ENCODE measurements at regions not wholly inside any gene's neighbourhood (a gene's known extent, or its start where the extent isn't known, plus 50 kb on each side); places are given as distances from the start of the nearest gene placed in this dataset.
"Not testable (repeated sequence)": the region's sequence is repeated elsewhere in the genome, so short reads cannot be mapped to it uniquely, and the experiment has no call there.

DNA sequence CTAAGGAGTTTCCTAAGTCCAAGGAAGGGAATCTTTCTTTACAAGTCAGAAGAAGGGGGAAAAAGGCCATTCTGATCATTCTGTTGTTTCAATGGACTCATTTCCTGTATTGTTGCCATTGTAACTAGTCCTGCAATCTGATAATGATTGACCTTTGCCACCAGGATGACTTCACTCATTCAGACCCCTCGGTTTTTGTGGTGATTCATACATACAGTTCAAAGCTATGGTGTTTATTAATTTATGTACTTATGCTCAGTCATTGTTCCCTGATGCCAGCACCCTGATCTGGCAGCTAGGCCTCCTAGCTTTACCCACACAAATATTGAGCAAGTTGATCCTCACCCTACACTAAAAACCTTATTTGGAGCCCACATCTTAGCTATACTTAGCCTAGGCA lies 57.6 kb upstream of the ZNF519 start:
- DNase-seq (ENCODE audit: low read depth in 2 of 2), result peak in 1 of 2 donors; percentile 29

DNA sequence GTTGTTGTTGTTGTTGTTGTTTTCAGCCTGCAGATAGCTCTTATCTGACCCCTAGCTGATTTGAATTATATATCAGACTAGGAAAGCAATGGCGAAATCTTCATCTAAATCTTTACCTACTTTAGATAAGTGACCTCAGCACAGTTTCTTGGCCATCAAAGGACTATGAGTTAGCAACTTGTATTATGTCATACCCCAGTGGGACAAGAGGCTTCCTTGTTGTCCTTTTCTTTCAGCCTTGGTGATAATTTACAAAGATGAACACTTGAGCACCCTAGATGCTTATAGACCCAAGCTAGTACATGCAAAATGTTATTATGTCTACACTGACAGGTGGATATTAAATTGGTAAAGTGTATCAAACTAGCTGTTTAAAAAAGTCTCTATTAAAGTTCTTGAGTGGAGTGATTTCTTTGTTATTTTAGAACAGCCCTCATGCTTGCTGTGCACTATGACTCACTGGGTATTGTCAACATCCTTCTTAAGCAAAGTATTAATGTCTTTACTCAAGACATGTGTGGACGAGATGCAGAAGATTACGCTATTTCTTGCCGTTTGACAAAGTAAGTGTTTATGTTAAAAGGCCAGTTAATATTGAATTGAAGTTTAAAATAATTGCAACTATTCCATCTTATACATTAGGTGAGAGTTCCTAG lies 56.6 kb upstream of the ZNF519 start:
- DNase-seq (ENCODE audit: low read depth in 2 of 2), result not testable (repeated sequence)

All from dermis microvascular lymphatic vessel endothelial cell (primary cell).